ENCODE measurements at regions not wholly inside any gene's neighbourhood (a gene's known extent, or its start where the extent isn't known, plus 50 kb on each side); places are given as distances from the start of the nearest gene placed in this dataset.

- 74 to 82% methylated on average over 3 of the region's 3 CpGs for WGBS, 2 donors
- TF ChIP-seq CTCF (IDR thresholded peaks at IDR 0.05) (no peak), POLR2A (IDR thresholded peaks at IDR 0.05) (no peak)
- intact Hi-C loops (cut with DNase I; ENCODE audit: low total_unique reads): no loop called here
- no peak for DNase-seq (ENCODE audit: low spot score in 2 of 2)
- H3K4me3 ChIP-seq (ENCODE audit: low read depth, poor library complexity, severe bottlenecking): no peak overlapping the region
Observed at GRCh38 chr4:163747886-163748285, 253.4 kb downstream of the TMA16 start.

GRCh38 chr4:163748449-163748848 is 254.0 kb downstream of the TMA16 start:
- DNase-seq (ENCODE audit: low spot score in 2 of 2): no peak

GRCh38 chr4:163755013-163755412 is 260.5 kb downstream of the TMA16 start:
- DNase-seq (ENCODE audit: low spot score in 2 of 2): no peak
- no peak for TF ChIP-seq CTCF (IDR thresholded peaks at IDR 0.05)
- TF ChIP-seq POLR2A (IDR thresholded peaks at IDR 0.05): no peak
- H3K4me3 ChIP-seq (ENCODE audit: low read depth, poor library complexity, severe bottlenecking): no peak overlapping the region
- 37 to 46% methylated on average over 3 of the region's 3 CpGs for WGBS, 2 donors
- intact Hi-C loops (cut with DNase I; ENCODE audit: low total_unique reads): no loop called here

More at GRCh38 chr4:163748449-163748848, 254.0 kb downstream of the TMA16 start:
- no peak overlapping the region for H3K4me3 ChIP-seq (ENCODE audit: low read depth, poor library complexity, severe bottlenecking)
- intact Hi-C loops (cut with DNase I; ENCODE audit: low total_unique reads): no loop called here
- TF ChIP-seq CTCF (IDR thresholded peaks at IDR 0.05): no peak
- no peak for TF ChIP-seq POLR2A (IDR thresholded peaks at IDR 0.05)
- 26 to 33% methylated on average over 2 of the region's 2 CpGs for WGBS, 2 donors

- DNase-seq (ENCODE audit: low spot score in 2 of 2): no peak
- no peak overlapping the region for H3K4me3 ChIP-seq (ENCODE audit: low read depth, poor library complexity, severe bottlenecking)
- intact Hi-C loops (cut with DNase I; ENCODE audit: low total_unique reads): no loop called here
- 75 to 90% methylated on average over 1 of the region's 1 CpG for WGBS, 2 donors
- TF ChIP-seq POLR2A (IDR thresholded peaks at IDR 0.05): no peak
Observed at GRCh38 chr4:163757219-163757618, 262.7 kb downstream of the TMA16 start.

GRCh38 chr4:163758032-163758431 is 263.5 kb downstream of the TMA16 start:
- TF ChIP-seq CTCF (IDR thresholded peaks at IDR 0.05) (no peak), POLR2A (IDR thresholded peaks at IDR 0.05) (no peak)
- no peak for DNase-seq (ENCODE audit: low spot score in 2 of 2)
- intact Hi-C loops (cut with DNase I; ENCODE audit: low total_unique reads): no loop called here
- WGBS, 2 donors: 74 to 86% methylated on average over 1 of the region's 1 CpG
- no peak overlapping the region for H3K4me3 ChIP-seq (ENCODE audit: low read depth, poor library complexity, severe bottlenecking)

- intact Hi-C loops (cut with DNase I; ENCODE audit: low total_unique reads): no loop called here
- no peak for DNase-seq (ENCODE audit: low spot score in 2 of 2)
- WGBS, 2 donors: 45 to 67% methylated on average over 1 of the region's 1 CpG
- TF ChIP-seq CTCF (IDR thresholded peaks at IDR 0.05) (no peak), POLR2A (IDR thresholded peaks at IDR 0.05) (no peak)
- no peak overlapping the region for H3K4me3 ChIP-seq (ENCODE audit: low read depth, poor library complexity, severe bottlenecking)
Observed at GRCh38 chr4:163762741-163763140, 268.3 kb downstream of the TMA16 start.
